ENCODE measurements at regions not wholly inside any gene's neighbourhood (a gene's known extent, or its start where the extent isn't known, plus 50 kb on each side); places are given as distances from the start of the nearest gene placed in this dataset.

- intact Hi-C loops (cut with DNase I) = no loop called here
Measured at GRCh38 chr3:68090571-68090970, 436.2 kb upstream of the SUCLG2 start.

GRCh38 chr3:68089572-68090011 is 435.2 kb upstream of the SUCLG2 start:
- 20 to 43% (median 28%) methylated on average over 3 of the region's 3 CpGs for WGBS, 3 donors
- Histone ChIP-seq H3K4me1 (no peaks in the 10 kb centered on the region), H3K9me3 (no peaks in the 10 kb centered on the region), H3K27ac (no peak overlapping the region), H3K27me3 (ENCODE audit: insufficient read depth in 3 of 3, low read length in 2 of 3) (no peaks in the 10 kb centered on the region), H3K36me3 (ENCODE audit: insufficient read depth in 1 of 2, low read depth in 1 of 2) (no peaks in the 10 kb centered on the region), H3K4me3 (no peak overlapping the region)
- intact Hi-C loops (cut with DNase I) = loop anchor here in 1 of 2 donors (5.0 kb wide), 1 partner anchor 878 kb away; no protein-coding TSS in a partner anchor
- no peak for DNase-seq
- TF ChIP-seq, protein P1, sequence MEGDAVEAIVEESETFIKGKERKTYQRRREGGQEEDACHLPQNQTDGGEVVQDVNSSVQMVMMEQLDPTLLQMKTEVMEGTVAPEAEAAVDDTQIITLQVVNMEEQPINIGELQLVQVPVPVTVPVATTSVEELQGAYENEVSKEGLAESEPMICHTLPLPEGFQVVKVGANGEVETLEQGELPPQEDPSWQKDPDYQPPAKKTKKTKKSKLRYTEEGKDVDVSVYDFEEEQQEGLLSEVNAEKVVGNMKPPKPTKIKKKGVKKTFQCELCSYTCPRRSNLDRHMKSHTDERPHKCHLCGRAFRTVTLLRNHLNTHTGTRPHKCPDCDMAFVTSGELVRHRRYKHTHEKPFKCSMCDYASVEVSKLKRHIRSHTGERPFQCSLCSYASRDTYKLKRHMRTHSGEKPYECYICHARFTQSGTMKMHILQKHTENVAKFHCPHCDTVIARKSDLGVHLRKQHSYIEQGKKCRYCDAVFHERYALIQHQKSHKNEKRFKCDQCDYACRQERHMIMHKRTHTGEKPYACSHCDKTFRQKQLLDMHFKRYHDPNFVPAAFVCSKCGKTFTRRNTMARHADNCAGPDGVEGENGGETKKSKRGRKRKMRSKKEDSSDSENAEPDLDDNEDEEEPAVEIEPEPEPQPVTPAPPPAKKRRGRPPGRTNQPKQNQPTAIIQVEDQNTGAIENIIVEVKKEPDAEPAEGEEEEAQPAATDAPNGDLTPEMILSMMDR (IDR thresholded peaks at IDR 0.05) = no peak
- no peak for ATAC-seq

More at GRCh38 chr3:68090571-68090970, 436.2 kb upstream of the SUCLG2 start:
- H3K9me3 ChIP-seq = no peaks in the 10 kb centered on the region
- H3K4me1 ChIP-seq = no peaks in the 10 kb centered on the region
- no peak overlapping the region for H3K4me3 ChIP-seq
- no peak overlapping the region for H3K27ac ChIP-seq
- ATAC-seq = no peak
- H3K36me3 ChIP-seq (ENCODE audit: insufficient read depth in 1 of 2, low read depth in 1 of 2) = no peaks in the 10 kb centered on the region
- no peak for DNase-seq
- WGBS, 3 donors = 18 to 28% (median 24%) methylated on average over 1 of the region's 1 CpG
- no peaks in the 10 kb centered on the region for H3K27me3 ChIP-seq (ENCODE audit: insufficient read depth in 3 of 3, low read length in 2 of 3)
- TF ChIP-seq, protein P1 (IDR thresholded peaks at IDR 0.05) = no peak

- intact Hi-C loops (cut with DNase I) = loop anchor here in 1 of 2 donors (5.0 kb wide), 1 partner anchor 879 kb away; no protein-coding TSS in a partner anchor
- Histone ChIP-seq H3K36me3 (ENCODE audit: insufficient read depth in 1 of 2, low read depth in 1 of 2) (no peaks in the 10 kb centered on the region), H3K27me3 (ENCODE audit: insufficient read depth in 3 of 3, low read length in 2 of 3) (no peaks in the 10 kb centered on the region), H3K27ac (no peak overlapping the region), H3K9me3 (no peaks in the 10 kb centered on the region), H3K4me3 (no peak overlapping the region), H3K4me1 (no peaks in the 10 kb centered on the region)
- no peak for ATAC-seq
- TF ChIP-seq, protein P1 (IDR thresholded peaks at IDR 0.05) = no peak
- DNase-seq = no peak
- WGBS, 3 donors = 70 to 83% (median 73%) methylated on average over 3 of the region's 3 CpGs
Measured at GRCh38 chr3:68088636-68089035, 434.2 kb upstream of the SUCLG2 start.

- intact Hi-C loops (cut with DNase I) = loop anchor here in 1 of 2 donors (5.0 kb wide), 1 partner anchor 879 kb away; no protein-coding TSS in a partner anchor
- TF ChIP-seq, protein P1 (IDR thresholded peaks at IDR 0.05) = no peak
- WGBS, 3 donors = 44 to 60% (median 56%) methylated on average over 3 of the region's 3 CpGs
- ATAC-seq = no peak
- H3K36me3 ChIP-seq (ENCODE audit: insufficient read depth in 1 of 2, low read depth in 1 of 2) = no peaks in the 10 kb centered on the region
- no peaks in the 10 kb centered on the region for H3K4me1 ChIP-seq
- no peak for DNase-seq
- H3K9me3 ChIP-seq = no peaks in the 10 kb centered on the region
- no peak overlapping the region for H3K4me3 ChIP-seq
- no peaks in the 10 kb centered on the region for H3K27me3 ChIP-seq (ENCODE audit: insufficient read depth in 3 of 3, low read length in 2 of 3)
- no peak overlapping the region for H3K27ac ChIP-seq
Measured at GRCh38 chr3:68088216-68088615, 433.8 kb upstream of the SUCLG2 start.

DNA sequence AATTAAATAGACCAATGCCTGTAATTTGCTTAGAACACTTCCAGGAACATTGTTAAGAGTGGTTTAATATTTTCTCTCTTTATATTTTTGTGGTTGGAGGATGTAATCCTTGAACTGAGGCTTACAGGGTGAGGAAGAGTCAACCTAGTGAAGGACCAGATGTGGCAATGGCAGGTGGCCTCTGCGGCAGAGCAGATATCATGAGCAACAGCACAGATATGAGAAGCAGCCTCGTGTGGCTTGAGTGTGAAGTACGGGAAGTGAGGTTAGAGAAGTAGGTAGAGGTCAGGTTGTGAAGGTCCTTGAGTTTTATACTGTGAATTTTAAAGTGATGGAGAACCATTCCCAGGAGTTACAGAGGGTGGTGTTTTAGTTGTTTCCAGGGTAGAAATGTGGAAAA is 417.6 kb upstream of the SUCLG2 start:
- H3K27ac ChIP-seq = no peak overlapping the region
- TF ChIP-seq, protein P1 (IDR thresholded peaks at IDR 0.05) = no peak
- no peak for DNase-seq
- no peak for ATAC-seq
- no peaks in the 10 kb centered on the region for H3K9me3 ChIP-seq
- WGBS, 3 donors = 67 to 77% (median 74%) methylated on average over 3 of the region's 3 CpGs
- intact Hi-C loops (cut with DNase I) = no loop called here
- no peaks in the 10 kb centered on the region for H3K27me3 ChIP-seq (ENCODE audit: insufficient read depth in 3 of 3, low read length in 2 of 3)
- no peak overlapping the region for H3K4me3 ChIP-seq
- H3K36me3 ChIP-seq (ENCODE audit: insufficient read depth in 1 of 2, low read depth in 1 of 2) = no peaks in the 10 kb centered on the region
- H3K4me1 ChIP-seq = no peaks in the 10 kb centered on the region
